ENCODE measurements at regions not wholly inside any gene's neighbourhood (a gene's known extent, or its start where the extent isn't known, plus 50 kb on each side); places are given as distances from the start of the nearest gene placed in this dataset.

DNA sequence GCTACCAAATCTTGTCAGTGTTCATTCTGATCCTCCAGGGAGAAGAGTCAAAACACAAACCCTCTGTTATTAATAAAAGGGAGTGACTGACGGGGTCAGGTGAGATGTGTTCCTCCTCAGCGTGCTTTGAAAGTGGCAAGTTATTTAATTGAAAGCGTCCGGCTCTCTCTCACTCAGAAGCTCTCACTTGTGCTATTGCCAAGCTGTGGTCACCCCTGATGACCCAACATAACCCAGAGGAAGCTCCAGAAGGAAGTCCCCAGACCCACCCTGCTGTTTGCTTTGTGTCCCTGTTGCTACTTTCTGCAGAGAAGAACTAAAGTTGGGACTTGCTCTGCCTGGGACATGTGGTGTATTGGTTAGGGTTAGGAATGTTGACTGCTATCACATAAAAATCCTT is 235.6 kb downstream of the EDEM1 start:
- no peaks in the 10 kb centered on the region for H3K9me3 ChIP-seq (ENCODE audit: control insufficient read depth, insufficient read depth, low read length)
- no peak overlapping the region for H3K9ac ChIP-seq (ENCODE audit: low read depth, low read length)
- no peaks in the 10 kb centered on the region for H3K36me3 ChIP-seq (ENCODE audit: control insufficient read depth, insufficient read depth, low read length)
- H3K4me1 ChIP-seq (ENCODE audit: control insufficient read depth, insufficient read depth, low read length) = no peaks in the 10 kb centered on the region
- no peak overlapping the region for H3K4me3 ChIP-seq (ENCODE audit: low read depth, low read length)
- no peaks in the 10 kb centered on the region for H3K27me3 ChIP-seq (ENCODE audit: control insufficient read depth, insufficient read depth, low read length)

DNA sequence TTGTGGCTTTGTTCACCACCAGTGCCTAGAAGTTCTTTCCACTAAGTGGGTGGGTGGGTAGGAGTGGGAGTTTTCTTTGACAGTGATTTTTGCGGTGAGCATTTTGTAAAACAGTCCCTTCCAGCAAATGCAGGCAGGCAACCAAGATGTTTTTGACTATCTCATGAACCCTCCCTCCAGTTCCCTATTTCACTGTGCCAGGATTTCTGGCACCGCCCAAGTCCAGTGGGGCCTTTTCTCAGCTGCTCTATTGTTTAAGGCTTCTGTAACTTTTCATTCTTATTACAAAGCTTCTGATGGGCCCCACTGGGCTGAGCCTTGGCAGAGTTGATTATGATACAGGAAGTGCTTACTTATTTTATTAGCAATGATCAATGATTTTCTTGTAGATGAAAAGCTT is 236.0 kb downstream of the EDEM1 start:
- no peaks in the 10 kb centered on the region for H3K36me3 ChIP-seq (ENCODE audit: control insufficient read depth, insufficient read depth, low read length)
- H3K9ac ChIP-seq (ENCODE audit: low read depth, low read length) = no peak overlapping the region
- no peak overlapping the region for H3K4me3 ChIP-seq (ENCODE audit: low read depth, low read length)

DNA sequence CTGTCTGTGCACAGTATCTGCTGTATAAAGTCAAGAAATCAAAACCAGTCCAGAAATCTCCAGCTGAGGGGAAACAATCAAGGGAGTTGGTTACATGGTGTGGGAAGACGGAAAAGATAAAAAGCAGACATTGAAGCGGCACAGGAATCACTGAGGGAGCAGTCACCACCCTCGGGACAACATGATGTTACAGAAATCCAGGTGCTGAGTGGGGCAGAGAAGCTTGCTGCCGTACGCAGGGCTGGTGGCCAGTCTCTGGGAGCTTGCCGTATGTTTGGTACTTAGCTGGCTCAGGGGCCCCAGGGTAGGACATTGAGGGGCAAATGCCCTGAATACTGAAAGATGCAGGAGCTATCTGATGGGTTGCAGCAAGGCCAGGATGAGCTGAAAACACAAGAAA is 237.9 kb downstream of the EDEM1 start:
- H3K36me3 ChIP-seq (ENCODE audit: control insufficient read depth, insufficient read depth, low read length) = no peaks in the 10 kb centered on the region
- H3K27me3 ChIP-seq (ENCODE audit: control insufficient read depth, insufficient read depth, low read length) = no peaks in the 10 kb centered on the region
- H3K4me3 ChIP-seq (ENCODE audit: low read depth, low read length) = no peak overlapping the region
- H3K9ac ChIP-seq (ENCODE audit: low read depth, low read length) = no peak overlapping the region
- H3K9me3 ChIP-seq (ENCODE audit: control insufficient read depth, insufficient read depth, low read length) = no peaks in the 10 kb centered on the region
- H3K4me1 ChIP-seq (ENCODE audit: control insufficient read depth, insufficient read depth, low read length) = no peaks in the 10 kb centered on the region

More for the DNA sequence above, 236.0 kb downstream of the EDEM1 start:
- no peaks in the 10 kb centered on the region for H3K9me3 ChIP-seq (ENCODE audit: control insufficient read depth, insufficient read depth, low read length)
- no peaks in the 10 kb centered on the region for H3K4me1 ChIP-seq (ENCODE audit: control insufficient read depth, insufficient read depth, low read length)
- no peaks in the 10 kb centered on the region for H3K27me3 ChIP-seq (ENCODE audit: control insufficient read depth, insufficient read depth, low read length)

GRCh38 chr3:5426094-5426883 is 238.8 kb downstream of the EDEM1 start:
- H3K36me3 ChIP-seq (ENCODE audit: control insufficient read depth, insufficient read depth, low read length) = no peaks in the 10 kb centered on the region
- H3K9me3 ChIP-seq (ENCODE audit: control insufficient read depth, insufficient read depth, low read length) = no peaks in the 10 kb centered on the region
- no peaks in the 10 kb centered on the region for H3K27me3 ChIP-seq (ENCODE audit: control insufficient read depth, insufficient read depth, low read length)
- no peak overlapping the region for H3K9ac ChIP-seq (ENCODE audit: low read depth, low read length)
- H3K4me1 ChIP-seq (ENCODE audit: control insufficient read depth, insufficient read depth, low read length) = no peaks in the 10 kb centered on the region
- H3K4me3 ChIP-seq (ENCODE audit: low read depth, low read length) = no peak overlapping the region

DNA sequence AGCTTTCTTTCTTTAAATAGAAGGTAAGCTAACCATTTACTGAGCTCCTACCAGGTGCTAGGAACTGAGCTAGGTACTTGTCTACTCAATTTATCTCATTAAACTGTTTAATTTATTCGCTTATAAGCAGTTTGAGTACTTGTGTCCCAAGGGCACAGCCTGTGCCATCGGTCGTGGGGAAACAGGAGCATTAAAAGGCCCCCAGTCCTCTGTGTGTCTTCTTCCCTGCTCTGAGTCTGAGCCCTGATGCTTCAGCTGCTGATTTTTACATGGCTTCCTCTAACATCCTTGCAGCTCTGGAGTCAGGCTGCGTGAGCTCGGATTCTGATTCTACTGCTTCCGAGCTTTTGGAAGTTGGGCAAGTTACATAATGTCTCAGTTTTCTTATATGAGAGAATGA is 239.5 kb downstream of the EDEM1 start:
- H3K4me1 ChIP-seq (ENCODE audit: control insufficient read depth, insufficient read depth, low read length) = no peaks in the 10 kb centered on the region
- no peak overlapping the region for H3K9ac ChIP-seq (ENCODE audit: low read depth, low read length)
- H3K4me3 ChIP-seq (ENCODE audit: low read depth, low read length) = no peak overlapping the region
- H3K36me3 ChIP-seq (ENCODE audit: control insufficient read depth, insufficient read depth, low read length) = no peaks in the 10 kb centered on the region
- H3K9me3 ChIP-seq (ENCODE audit: control insufficient read depth, insufficient read depth, low read length) = no peaks in the 10 kb centered on the region
- H3K27me3 ChIP-seq (ENCODE audit: control insufficient read depth, insufficient read depth, low read length) = no peaks in the 10 kb centered on the region

GRCh38 chr3:5427938-5428337 is 240.4 kb downstream of the EDEM1 start:
- Histone ChIP-seq H3K36me3 (ENCODE audit: control insufficient read depth, insufficient read depth, low read length) (no peaks in the 10 kb centered on the region), H3K27me3 (ENCODE audit: control insufficient read depth, insufficient read depth, low read length) (no peaks in the 10 kb centered on the region), H3K4me1 (ENCODE audit: control insufficient read depth, insufficient read depth, low read length) (no peaks in the 10 kb centered on the region), H3K9me3 (ENCODE audit: control insufficient read depth, insufficient read depth, low read length) (no peaks in the 10 kb centered on the region), H3K9ac (ENCODE audit: low read depth, low read length) (no peak overlapping the region), H3K4me3 (ENCODE audit: low read depth, low read length) (no peak overlapping the region)

DNA sequence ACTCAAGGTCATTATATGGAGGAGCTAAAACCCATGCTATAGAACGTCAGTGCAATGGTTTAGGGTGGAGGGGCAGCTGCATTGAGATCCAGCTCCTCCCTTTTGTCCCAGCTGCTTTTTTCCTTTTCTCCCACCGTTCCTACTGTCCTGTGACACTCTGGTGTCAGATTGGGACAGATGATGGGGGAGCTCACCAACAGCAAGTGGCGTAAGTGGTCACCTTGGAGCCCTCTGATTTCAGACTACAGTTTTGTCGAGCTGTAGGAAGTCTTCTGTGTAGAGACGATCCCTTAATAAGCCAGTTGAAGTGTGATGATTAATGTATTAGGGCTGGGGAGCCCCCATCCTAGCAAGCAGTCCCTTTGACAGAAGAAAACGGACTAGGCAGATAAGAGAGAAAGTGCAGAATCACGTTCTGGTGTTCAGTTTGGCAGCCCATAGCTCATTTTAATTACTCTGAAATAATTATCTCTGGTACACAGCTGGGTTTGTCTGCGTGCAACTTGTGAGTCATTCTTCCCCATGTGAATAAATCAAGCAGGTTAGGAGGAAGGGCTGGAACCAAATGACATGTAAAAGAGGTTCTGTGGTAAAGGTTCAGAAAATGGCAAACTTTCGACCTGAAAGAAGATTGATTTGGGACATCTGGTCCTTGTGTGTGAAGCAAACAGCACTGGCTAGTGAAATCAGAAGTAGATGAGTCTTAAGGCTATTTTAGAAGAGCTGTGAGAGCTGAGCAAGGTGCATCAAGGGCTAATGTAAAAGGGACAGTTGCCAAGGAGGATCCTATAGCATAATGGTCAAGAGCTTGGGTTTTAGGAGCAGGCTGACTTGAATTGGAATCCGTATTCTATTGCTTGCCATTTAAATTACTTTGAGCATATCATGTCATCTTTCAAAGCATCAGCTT is 241.4 kb downstream of the EDEM1 start:
- no peak overlapping the region for H3K4me3 ChIP-seq (ENCODE audit: low read depth, low read length)
- no peaks in the 10 kb centered on the region for H3K27me3 ChIP-seq (ENCODE audit: control insufficient read depth, insufficient read depth, low read length)
- no peak overlapping the region for H3K9ac ChIP-seq (ENCODE audit: low read depth, low read length)
- H3K36me3 ChIP-seq (ENCODE audit: control insufficient read depth, insufficient read depth, low read length) = no peaks in the 10 kb centered on the region
- H3K4me1 ChIP-seq (ENCODE audit: control insufficient read depth, insufficient read depth, low read length) = no peaks in the 10 kb centered on the region
- no peaks in the 10 kb centered on the region for H3K9me3 ChIP-seq (ENCODE audit: control insufficient read depth, insufficient read depth, low read length)

GRCh38 chr3:5429517-5429890 is 242.0 kb downstream of the EDEM1 start:
- no peaks in the 10 kb centered on the region for H3K27me3 ChIP-seq (ENCODE audit: control insufficient read depth, insufficient read depth, low read length)
- no peaks in the 10 kb centered on the region for H3K36me3 ChIP-seq (ENCODE audit: control insufficient read depth, insufficient read depth, low read length)
- H3K4me1 ChIP-seq (ENCODE audit: control insufficient read depth, insufficient read depth, low read length) = no peaks in the 10 kb centered on the region
- no peaks in the 10 kb centered on the region for H3K9me3 ChIP-seq (ENCODE audit: control insufficient read depth, insufficient read depth, low read length)
- no peak overlapping the region for H3K4me3 ChIP-seq (ENCODE audit: low read depth, low read length)
- H3K9ac ChIP-seq (ENCODE audit: low read depth, low read length) = no peak overlapping the region

DNA sequence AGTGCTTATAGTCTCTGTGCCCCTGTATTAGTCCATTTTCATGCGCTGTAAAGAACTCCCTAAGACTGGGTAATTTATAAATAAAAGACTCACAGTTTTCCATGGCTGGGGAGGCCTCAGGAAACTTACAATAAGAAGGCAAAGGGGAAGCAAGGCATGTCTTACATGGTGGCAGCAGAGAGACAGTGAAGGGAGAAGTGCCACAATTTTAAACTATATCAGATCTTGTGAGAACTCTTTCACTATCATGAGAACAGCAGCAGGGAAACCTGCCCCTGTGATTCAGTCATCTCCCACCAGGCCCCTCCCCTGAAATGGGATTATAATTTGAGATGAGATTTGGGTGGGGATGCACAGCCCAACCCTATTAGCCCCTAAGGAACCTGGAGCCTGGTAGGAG is 243.2 kb downstream of the EDEM1 start:
- Histone ChIP-seq H3K9me3 (ENCODE audit: control insufficient read depth, insufficient read depth, low read length) (no peaks in the 10 kb centered on the region), H3K4me3 (ENCODE audit: low read depth, low read length) (no peak overlapping the region), H3K27me3 (ENCODE audit: control insufficient read depth, insufficient read depth, low read length) (no peaks in the 10 kb centered on the region), H3K4me1 (ENCODE audit: control insufficient read depth, insufficient read depth, low read length) (no peaks in the 10 kb centered on the region), H3K36me3 (ENCODE audit: control insufficient read depth, insufficient read depth, low read length) (no peaks in the 10 kb centered on the region), H3K9ac (ENCODE audit: low read depth, low read length) (no peak overlapping the region)

DNA sequence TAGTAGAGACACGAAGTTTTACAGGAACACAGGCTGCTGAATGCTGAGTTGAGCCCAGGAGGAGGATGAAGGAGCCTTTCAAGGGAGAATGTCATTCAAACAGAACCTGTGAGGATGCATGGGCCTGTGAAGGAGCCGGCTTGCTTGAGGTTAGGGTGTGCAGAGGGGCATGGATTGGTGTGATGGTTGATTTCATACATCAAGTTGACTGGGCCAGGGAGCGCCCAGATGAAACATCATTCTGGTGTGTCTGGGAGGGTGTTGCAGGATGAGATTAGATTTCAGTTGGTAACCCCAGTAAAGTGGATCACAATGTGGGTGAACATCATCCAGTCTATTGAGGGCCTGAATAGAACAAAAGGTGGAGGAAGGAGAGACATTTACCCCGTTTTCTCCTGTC is 243.6 kb downstream of the EDEM1 start:
- Histone ChIP-seq H3K4me3 (ENCODE audit: low read depth, low read length) (no peak overlapping the region), H3K9ac (ENCODE audit: low read depth, low read length) (no peak overlapping the region), H3K4me1 (ENCODE audit: control insufficient read depth, insufficient read depth, low read length) (no peaks in the 10 kb centered on the region), H3K27me3 (ENCODE audit: control insufficient read depth, insufficient read depth, low read length) (no peaks in the 10 kb centered on the region), H3K9me3 (ENCODE audit: control insufficient read depth, insufficient read depth, low read length) (no peaks in the 10 kb centered on the region), H3K36me3 (ENCODE audit: control insufficient read depth, insufficient read depth, low read length) (no peaks in the 10 kb centered on the region)

GRCh38 chr3:5431811-5432378 is 244.4 kb downstream of the EDEM1 start:
- Histone ChIP-seq H3K4me3 (ENCODE audit: low read depth, low read length) (no peak overlapping the region), H3K27me3 (ENCODE audit: control insufficient read depth, insufficient read depth, low read length) (no peaks in the 10 kb centered on the region), H3K36me3 (ENCODE audit: control insufficient read depth, insufficient read depth, low read length) (no peaks in the 10 kb centered on the region), H3K4me1 (ENCODE audit: control insufficient read depth, insufficient read depth, low read length) (no peaks in the 10 kb centered on the region), H3K9ac (ENCODE audit: low read depth, low read length) (no peak overlapping the region), H3K9me3 (ENCODE audit: control insufficient read depth, insufficient read depth, low read length) (no peaks in the 10 kb centered on the region)
